ENCODE measurements at regions not wholly inside any gene's neighbourhood (a gene's known extent, or its start where the extent isn't known, plus 50 kb on each side); places are given as distances from the start of the nearest gene placed in this dataset.

DNA sequence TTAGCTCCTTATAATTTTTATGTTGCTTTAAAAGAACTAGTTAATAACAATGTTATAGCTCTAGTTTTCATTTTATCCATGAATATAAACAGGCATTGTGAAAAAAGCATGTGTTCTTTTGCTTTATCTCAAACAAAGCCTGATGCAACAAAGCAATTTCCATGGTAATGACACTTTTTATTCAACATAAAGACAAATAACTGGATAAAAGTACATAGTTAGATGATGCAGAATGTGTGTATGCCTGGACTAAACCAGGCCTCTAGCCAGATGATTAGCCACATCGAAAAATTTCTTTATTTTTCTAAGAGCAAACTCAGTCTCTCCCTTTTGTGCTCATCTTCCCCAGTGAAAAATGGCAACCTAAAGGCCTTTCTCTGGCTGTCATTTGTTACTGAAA lies 125.6 kb upstream of the TARS1 start:
- Histone ChIP-seq H3K4me1 (ENCODE audit: control insufficient read depth in 3 of 3, insufficient read depth in 2 of 3, low read depth in 1 of 3, low read length in 2 of 3) (peaks cover 0 to 2% (median 0%) of the 10 kb centered on the region in 3 donors), H3K36me3 (ENCODE audit: control insufficient read depth in 3 of 3, insufficient read depth in 2 of 3, low read depth in 1 of 3, low read length in 3 of 3) (no peaks in the 10 kb centered on the region), H3K9me3 (ENCODE audit: control insufficient read depth in 2 of 2, insufficient read depth in 1 of 2, low read depth in 1 of 2, low read length in 1 of 2) (no peaks in the 10 kb centered on the region), H3K27ac (ENCODE audit: low read depth in 1 of 3, low read length in 2 of 3) (no peak overlapping the region), H3K4me3 (ENCODE audit: low read depth in 1 of 3, low read length in 3 of 3) (no peak overlapping the region), H3K27me3 (ENCODE audit: control insufficient read depth in 3 of 3, insufficient read depth in 3 of 3, low read length in 3 of 3) (no peaks in the 10 kb centered on the region)
- WGBS, 3 donors, result 58 to 82% (median 71%) methylated on average over 1 of the region's 1 CpG
- FAIRE-seq, result no peak
- DNase-seq, result no peak

DNA sequence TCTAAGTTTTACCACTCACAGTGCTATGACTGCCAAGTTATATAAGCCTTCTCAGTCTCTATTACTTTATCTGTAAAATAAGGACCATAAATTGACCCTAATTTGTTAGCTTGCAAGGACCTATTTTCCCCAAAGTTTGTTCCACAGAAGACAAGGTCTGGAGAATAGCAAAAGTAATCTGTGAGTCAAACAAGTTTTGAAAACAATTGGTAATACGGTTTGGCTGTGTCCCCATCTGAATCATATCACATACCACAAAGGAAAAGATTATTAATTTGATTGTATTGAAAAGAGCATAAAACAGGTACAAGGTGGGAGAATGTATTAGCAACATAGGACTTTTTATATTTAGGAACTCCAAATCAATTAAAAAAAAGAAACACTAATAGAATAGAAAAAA lies 124.0 kb upstream of the TARS1 start:
- DNase-seq (no peak), FAIRE-seq (no peak)
- Histone ChIP-seq H3K27me3 (ENCODE audit: control insufficient read depth in 3 of 3, insufficient read depth in 3 of 3, low read length in 3 of 3) (no peaks in the 10 kb centered on the region), H3K27ac (ENCODE audit: low read depth in 1 of 3, low read length in 2 of 3) (no peak overlapping the region), H3K9me3 (ENCODE audit: control insufficient read depth in 2 of 2, insufficient read depth in 1 of 2, low read depth in 1 of 2, low read length in 1 of 2) (no peaks in the 10 kb centered on the region), H3K4me1 (ENCODE audit: control insufficient read depth in 3 of 3, insufficient read depth in 2 of 3, low read depth in 1 of 3, low read length in 2 of 3) (no peaks in the 10 kb centered on the region), H3K4me3 (ENCODE audit: low read depth in 1 of 3, low read length in 3 of 3) (no peak overlapping the region), H3K36me3 (ENCODE audit: control insufficient read depth in 3 of 3, insufficient read depth in 2 of 3, low read depth in 1 of 3, low read length in 3 of 3) (no peaks in the 10 kb centered on the region)
- WGBS, 3 donors, result 76 to 86% (median 80%) methylated on average over 1 of the region's 1 CpG

- no peak for FAIRE-seq
- Histone ChIP-seq H3K4me3 (ENCODE audit: low read depth in 1 of 3, low read length in 3 of 3) (no peak overlapping the region), H3K9me3 (ENCODE audit: control insufficient read depth in 2 of 2, insufficient read depth in 1 of 2, low read depth in 1 of 2, low read length in 1 of 2) (no peaks in the 10 kb centered on the region), H3K36me3 (ENCODE audit: control insufficient read depth in 3 of 3, insufficient read depth in 2 of 3, low read depth in 1 of 3, low read length in 3 of 3) (no peaks in the 10 kb centered on the region), H3K4me1 (ENCODE audit: control insufficient read depth in 3 of 3, insufficient read depth in 2 of 3, low read depth in 1 of 3, low read length in 2 of 3) (no peaks in the 10 kb centered on the region), H3K27ac (ENCODE audit: low read depth in 1 of 3, low read length in 2 of 3) (no peak overlapping the region), H3K27me3 (ENCODE audit: control insufficient read depth in 3 of 3, insufficient read depth in 3 of 3, low read length in 3 of 3) (no peaks in the 10 kb centered on the region)
- no peak for DNase-seq
- WGBS, 3 donors, result 78 to 88% (median 83%) methylated on average over 2 of the region's 2 CpGs
Measured at GRCh38 chr5:33317271-33317670, 123.5 kb upstream of the TARS1 start.

DNA sequence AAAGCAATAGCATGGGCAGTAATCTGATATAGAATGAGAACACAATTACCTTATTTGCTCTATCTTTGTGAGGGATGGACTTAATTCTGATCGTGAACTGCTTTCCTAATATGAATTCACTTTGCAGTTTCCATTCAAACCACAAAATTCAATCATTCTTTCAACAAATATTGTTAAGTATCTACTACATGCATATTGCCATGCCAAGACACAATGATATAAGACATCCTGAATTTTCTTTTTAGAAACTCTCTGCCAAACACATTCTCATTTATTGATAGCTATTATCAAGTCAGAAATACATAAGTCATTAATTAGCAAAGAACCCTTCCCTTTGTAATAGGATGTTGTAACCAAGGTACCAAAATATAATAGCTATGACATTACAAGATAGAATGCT lies 121.6 kb upstream of the TARS1 start:
- Histone ChIP-seq H3K4me1 (ENCODE audit: control insufficient read depth in 3 of 3, insufficient read depth in 2 of 3, low read depth in 1 of 3, low read length in 2 of 3) (no peaks in the 10 kb centered on the region), H3K9me3 (ENCODE audit: control insufficient read depth in 2 of 2, insufficient read depth in 1 of 2, low read depth in 1 of 2, low read length in 1 of 2) (no peaks in the 10 kb centered on the region), H3K4me3 (ENCODE audit: low read depth in 1 of 3, low read length in 3 of 3) (no peak overlapping the region), H3K27ac (ENCODE audit: low read depth in 1 of 3, low read length in 2 of 3) (no peak overlapping the region), H3K36me3 (ENCODE audit: control insufficient read depth in 3 of 3, insufficient read depth in 2 of 3, low read depth in 1 of 3, low read length in 3 of 3) (no peaks in the 10 kb centered on the region), H3K27me3 (ENCODE audit: control insufficient read depth in 3 of 3, insufficient read depth in 3 of 3, low read length in 3 of 3) (no peaks in the 10 kb centered on the region)
- FAIRE-seq (no peak), DNase-seq (no peak)
- 68 to 86% (median 83%) methylated on average over 1 of the region's 1 CpG for WGBS, 3 donors

GRCh38 chr5:33319841-33320240 lies 120.9 kb upstream of the TARS1 start:
- H3K9me3 ChIP-seq (ENCODE audit: control insufficient read depth in 2 of 2, insufficient read depth in 1 of 2, low read depth in 1 of 2, low read length in 1 of 2), result no peaks in the 10 kb centered on the region
- H3K27ac ChIP-seq (ENCODE audit: low read depth in 1 of 3, low read length in 2 of 3), result no peak overlapping the region
- no peak for FAIRE-seq
- no peak overlapping the region for H3K4me3 ChIP-seq (ENCODE audit: low read depth in 1 of 3, low read length in 3 of 3)
- DNase-seq, result no peak
- H3K36me3 ChIP-seq (ENCODE audit: control insufficient read depth in 3 of 3, insufficient read depth in 2 of 3, low read depth in 1 of 3, low read length in 3 of 3), result no peaks in the 10 kb centered on the region
- WGBS, 3 donors, result 62 to 79% (median 77%) methylated on average over 1 of the region's 1 CpG
- H3K4me1 ChIP-seq (ENCODE audit: control insufficient read depth in 3 of 3, insufficient read depth in 2 of 3, low read depth in 1 of 3, low read length in 2 of 3), result no peaks in the 10 kb centered on the region
- no peaks in the 10 kb centered on the region for H3K27me3 ChIP-seq (ENCODE audit: control insufficient read depth in 3 of 3, insufficient read depth in 3 of 3, low read length in 3 of 3)

DNA sequence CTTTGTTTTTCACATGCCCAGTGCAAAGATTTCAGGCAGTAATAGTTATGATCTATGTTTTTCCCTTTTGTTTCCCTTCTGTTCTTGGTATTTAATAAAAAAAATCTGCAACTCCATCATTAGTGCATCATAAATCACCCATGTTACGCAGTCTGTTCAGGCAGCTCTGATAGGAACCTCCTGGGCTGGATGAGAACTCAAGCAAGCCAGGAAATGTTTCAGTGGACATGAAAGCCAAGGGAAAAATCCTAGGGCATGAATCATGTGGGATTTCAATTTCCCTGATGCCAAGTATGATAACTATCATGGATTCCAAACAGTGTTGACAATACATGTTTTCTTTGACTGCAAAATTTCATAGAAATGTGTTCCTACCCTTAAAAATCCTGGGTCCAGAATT lies 119.7 kb upstream of the TARS1 start:
- WGBS, 3 donors, result 61 to 91% (median 85%) methylated on average over 1 of the region's 1 CpG
- H3K9me3 ChIP-seq (ENCODE audit: control insufficient read depth in 2 of 2, insufficient read depth in 1 of 2, low read depth in 1 of 2, low read length in 1 of 2), result no peaks in the 10 kb centered on the region
- FAIRE-seq (no peak), DNase-seq (no peak)
- H3K27ac ChIP-seq (ENCODE audit: low read depth in 1 of 3, low read length in 2 of 3), result no peak overlapping the region
- no peaks in the 10 kb centered on the region for H3K36me3 ChIP-seq (ENCODE audit: control insufficient read depth in 3 of 3, insufficient read depth in 2 of 3, low read depth in 1 of 3, low read length in 3 of 3)
- H3K27me3 ChIP-seq (ENCODE audit: control insufficient read depth in 3 of 3, insufficient read depth in 3 of 3, low read length in 3 of 3), result no peaks in the 10 kb centered on the region
- no peak overlapping the region for H3K4me3 ChIP-seq (ENCODE audit: low read depth in 1 of 3, low read length in 3 of 3)
- no peaks in the 10 kb centered on the region for H3K4me1 ChIP-seq (ENCODE audit: control insufficient read depth in 3 of 3, insufficient read depth in 2 of 3, low read depth in 1 of 3, low read length in 2 of 3)

- no peaks in the 10 kb centered on the region for H3K9me3 ChIP-seq (ENCODE audit: control insufficient read depth in 2 of 2, insufficient read depth in 1 of 2, low read depth in 1 of 2, low read length in 1 of 2)
- H3K4me3 ChIP-seq (ENCODE audit: low read depth in 1 of 3, low read length in 3 of 3), result no peak overlapping the region
- no peaks in the 10 kb centered on the region for H3K27me3 ChIP-seq (ENCODE audit: control insufficient read depth in 3 of 3, insufficient read depth in 3 of 3, low read length in 3 of 3)
- 85 to 88% (median 88%) methylated on average over 4 of the region's 4 CpGs for WGBS, 3 donors
- no peaks in the 10 kb centered on the region for H3K4me1 ChIP-seq (ENCODE audit: control insufficient read depth in 3 of 3, insufficient read depth in 2 of 3, low read depth in 1 of 3, low read length in 2 of 3)
- FAIRE-seq (no peak), DNase-seq (no peak)
- H3K36me3 ChIP-seq (ENCODE audit: control insufficient read depth in 3 of 3, insufficient read depth in 2 of 3, low read depth in 1 of 3, low read length in 3 of 3), result no peaks in the 10 kb centered on the region
- H3K27ac ChIP-seq (ENCODE audit: low read depth in 1 of 3, low read length in 2 of 3), result no peak overlapping the region
Measured at GRCh38 chr5:33322632-33323031, 118.1 kb upstream of the TARS1 start.

DNA sequence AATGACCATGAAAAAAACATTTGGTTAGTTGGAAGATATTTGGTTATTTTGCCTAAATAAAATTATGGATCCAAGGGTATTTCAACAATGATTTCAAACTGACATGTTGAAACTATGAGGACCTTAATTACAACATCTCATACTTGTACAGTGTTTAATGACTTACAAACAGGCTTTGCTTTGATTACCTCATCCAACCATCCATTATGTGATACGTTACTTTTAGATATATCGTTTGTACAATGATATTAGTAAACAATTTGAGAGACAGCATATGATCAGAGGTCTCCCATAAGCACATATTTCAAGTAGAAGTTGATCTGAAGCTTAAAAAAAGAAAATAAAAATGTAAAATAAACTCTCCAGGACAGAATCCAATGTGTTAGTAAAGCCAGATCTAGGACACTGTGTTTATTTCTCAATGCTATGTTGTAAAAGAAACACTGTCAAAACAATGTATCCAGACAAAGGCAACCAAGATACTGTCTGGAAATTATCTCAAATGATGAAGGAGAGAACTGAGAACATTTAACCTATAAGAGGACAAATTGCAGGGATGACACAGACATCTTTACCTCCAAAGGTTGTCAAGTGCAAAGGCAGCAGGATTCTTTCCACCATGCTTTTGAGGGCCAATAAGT lies 116.0 kb upstream of the TARS1 start:
- Histone ChIP-seq H3K27ac (ENCODE audit: low read depth in 1 of 3, low read length in 2 of 3) (no peak overlapping the region), H3K4me1 (ENCODE audit: control insufficient read depth in 3 of 3, insufficient read depth in 2 of 3, low read depth in 1 of 3, low read length in 2 of 3) (no peaks in the 10 kb centered on the region), H3K36me3 (ENCODE audit: control insufficient read depth in 3 of 3, insufficient read depth in 2 of 3, low read depth in 1 of 3, low read length in 3 of 3) (no peaks in the 10 kb centered on the region), H3K9me3 (ENCODE audit: control insufficient read depth in 2 of 2, insufficient read depth in 1 of 2, low read depth in 1 of 2, low read length in 1 of 2) (no peaks in the 10 kb centered on the region), H3K27me3 (ENCODE audit: control insufficient read depth in 3 of 3, insufficient read depth in 3 of 3, low read length in 3 of 3) (no peaks in the 10 kb centered on the region), H3K4me3 (ENCODE audit: low read depth in 1 of 3, low read length in 3 of 3) (no peak overlapping the region)
- DNase-seq (no peak), FAIRE-seq (no peak)
- WGBS, 3 donors, result 64 to 86% (median 72%) methylated on average over 2 of the region's 2 CpGs

DNA sequence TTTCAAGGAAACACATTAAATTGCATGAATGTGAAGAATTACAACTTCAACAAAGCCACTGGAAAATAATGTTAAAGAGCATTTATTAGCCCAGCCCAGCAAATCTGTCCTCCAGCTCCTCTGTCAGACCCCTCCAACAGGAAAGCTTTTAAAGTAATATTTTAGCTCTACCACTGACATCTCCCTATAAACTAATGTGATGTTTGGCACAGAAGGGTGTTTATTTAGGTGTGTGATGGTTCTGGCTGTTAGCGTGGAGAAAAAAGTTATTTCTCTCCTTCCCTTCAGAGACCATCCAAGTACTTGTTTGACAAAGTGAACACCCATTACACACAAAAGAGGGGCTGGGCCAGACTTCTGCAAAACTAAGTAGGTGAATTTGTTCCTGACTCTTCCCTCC lies 111.9 kb upstream of the TARS1 start:
- Histone ChIP-seq H3K9me3 (ENCODE audit: control insufficient read depth in 2 of 2, insufficient read depth in 1 of 2, low read depth in 1 of 2, low read length in 1 of 2) (no peaks in the 10 kb centered on the region), H3K4me1 (ENCODE audit: control insufficient read depth in 3 of 3, insufficient read depth in 2 of 3, low read depth in 1 of 3, low read length in 2 of 3) (no peaks in the 10 kb centered on the region), H3K4me3 (ENCODE audit: low read depth in 1 of 3, low read length in 3 of 3) (no peak overlapping the region), H3K27me3 (ENCODE audit: control insufficient read depth in 3 of 3, insufficient read depth in 3 of 3, low read length in 3 of 3) (no peaks in the 10 kb centered on the region), H3K36me3 (ENCODE audit: control insufficient read depth in 3 of 3, insufficient read depth in 2 of 3, low read depth in 1 of 3, low read length in 3 of 3) (no peaks in the 10 kb centered on the region), H3K27ac (ENCODE audit: low read depth in 1 of 3, low read length in 2 of 3) (no peak overlapping the region)
- no peak for DNase-seq
- WGBS, 3 donors, result 56 to 69% (median 68%) methylated on average over 1 of the region's 1 CpG
- no peak for FAIRE-seq

Measured in small intestine (tissue), 7 donors.